HG02798 (cell line): ENCODE measurements at regions not wholly inside any gene's neighbourhood (a gene's known extent, or its start where the extent isn't known, plus 50 kb on each side); places are given as distances from the start of the nearest gene placed in this dataset.
"Not testable (repeated sequence)": the region's sequence is repeated elsewhere in the genome, so short reads cannot be mapped to it uniquely, and the experiment has no call there.

Source experiments
- ATAC-seq: cut with Tn5 transposase; IDR thresholded peaks from one replicate; pipeline ENCODE4 v1.9.1; 2021; ENCODE audit warnings: mild to moderate bottlenecking; ENCODE audit not compliant: unreplicated experiment, poor library complexity

GRCh38 chr6:140041571-140042332, 667.3 kb upstream of the CITED2 start:
- ATAC-seq = no peak

GRCh38 chr6:140041056-140041455, 666.6 kb upstream of the CITED2 start:
- ATAC-seq = no peak

GRCh38 chr6:140040396-140040795, 665.9 kb upstream of the CITED2 start:
- ATAC-seq = no peak

- ATAC-seq = no peak
Measured at GRCh38 chr6:140039364-140039763, 664.9 kb upstream of the CITED2 start.

DNA sequence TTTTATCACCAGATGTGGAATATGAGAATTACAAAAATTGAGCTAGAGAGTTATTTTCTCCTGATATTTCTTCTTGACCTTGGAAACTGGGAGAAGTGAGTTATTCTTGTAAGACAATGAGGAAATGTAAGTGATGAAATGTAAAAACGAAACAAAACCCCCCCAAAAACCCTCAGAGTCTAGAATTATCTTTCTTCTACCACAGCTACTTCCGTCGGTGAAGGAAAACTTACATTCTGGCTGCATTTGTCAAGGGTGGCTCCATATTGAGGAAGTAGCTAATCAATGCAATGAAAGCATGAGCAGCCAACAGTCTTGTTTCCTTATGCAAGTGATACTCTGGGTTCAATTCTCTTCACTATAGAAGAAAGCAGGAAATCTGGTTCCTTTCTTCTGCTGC, 661.7 kb upstream of the CITED2 start:
- no peak for ATAC-seq

DNA sequence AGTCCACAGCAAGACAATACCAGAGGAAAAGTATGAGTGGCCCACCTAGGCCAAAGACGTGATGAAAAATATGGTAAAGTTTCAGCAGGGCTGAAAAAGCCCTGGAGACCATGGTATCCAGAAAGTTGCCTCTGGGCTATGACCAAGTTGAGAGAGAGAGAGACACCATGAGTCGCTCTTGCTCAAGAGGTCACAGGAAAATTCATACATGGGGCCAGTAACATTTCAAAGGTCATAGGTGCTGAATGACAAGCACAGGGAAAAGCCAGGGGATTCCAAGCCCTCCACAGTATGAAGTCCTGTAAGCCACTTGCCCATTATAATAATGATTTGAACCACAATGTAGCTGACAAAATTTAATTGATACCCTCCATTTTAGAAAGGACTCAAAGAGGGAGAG, 657.7 kb upstream of the CITED2 start:
- no peak for ATAC-seq

GRCh38 chr6:140029551-140029950, 655.1 kb upstream of the CITED2 start:
- ATAC-seq = no peak

- ATAC-seq = no peak
Measured at GRCh38 chr6:140027219-140027618, 652.8 kb upstream of the CITED2 start.

DNA sequence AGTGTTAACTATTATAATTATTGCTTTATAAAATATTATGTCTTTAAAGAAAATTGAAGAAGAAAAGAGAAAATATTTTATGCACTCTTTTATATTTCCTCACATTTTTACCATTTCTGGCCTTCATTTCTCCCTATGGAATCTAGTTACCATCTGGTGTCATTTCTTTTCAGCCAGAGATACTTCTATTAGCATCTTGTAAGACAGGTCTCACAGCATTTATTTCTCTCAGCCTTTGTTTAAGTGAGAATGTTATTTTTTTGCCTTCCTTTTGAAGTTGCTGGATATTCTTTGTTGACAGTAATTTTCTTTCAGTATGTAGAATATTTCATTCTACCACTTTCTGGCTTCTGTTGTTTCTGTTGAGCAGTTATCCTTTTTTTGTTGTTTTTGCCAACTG, 652.1 kb upstream of the CITED2 start:
- no peak for ATAC-seq

- no peak for ATAC-seq
Measured at GRCh38 chr6:140025171-140025570, 650.7 kb upstream of the CITED2 start.

DNA sequence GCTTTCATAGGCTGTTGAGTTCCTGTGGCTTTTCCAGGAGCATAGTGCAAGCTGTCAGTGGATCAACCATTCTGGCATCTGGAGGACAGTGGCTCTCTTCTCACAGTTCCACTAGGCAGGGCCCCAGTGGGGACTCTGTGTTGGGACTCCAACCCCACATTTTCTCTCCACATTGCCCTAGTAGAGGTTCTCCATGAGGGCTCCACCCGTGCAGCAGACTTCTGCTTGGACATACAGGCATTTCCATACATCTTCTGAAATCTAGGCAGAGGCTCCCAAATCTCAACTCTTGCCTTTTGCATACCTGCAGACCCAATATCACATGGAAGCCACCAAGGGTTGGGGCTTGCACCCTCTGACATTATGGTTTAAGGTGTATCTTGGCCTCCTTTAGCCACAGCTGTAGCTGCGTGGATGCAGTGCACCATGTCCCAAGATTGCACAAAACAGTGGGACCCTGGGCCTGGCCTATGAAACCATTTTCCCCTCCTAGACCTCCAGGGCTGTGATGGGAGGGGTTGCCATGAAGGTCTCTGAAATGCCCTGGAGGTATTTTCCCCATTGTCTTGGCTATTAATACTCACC, 645.9 kb upstream of the CITED2 start:
- no peak for ATAC-seq

GRCh38 chr6:140018588-140018987, 644.1 kb upstream of the CITED2 start:
- no peak for ATAC-seq

GRCh38 chr6:140017470-140017869, 643.0 kb upstream of the CITED2 start:
- no peak for ATAC-seq

DNA sequence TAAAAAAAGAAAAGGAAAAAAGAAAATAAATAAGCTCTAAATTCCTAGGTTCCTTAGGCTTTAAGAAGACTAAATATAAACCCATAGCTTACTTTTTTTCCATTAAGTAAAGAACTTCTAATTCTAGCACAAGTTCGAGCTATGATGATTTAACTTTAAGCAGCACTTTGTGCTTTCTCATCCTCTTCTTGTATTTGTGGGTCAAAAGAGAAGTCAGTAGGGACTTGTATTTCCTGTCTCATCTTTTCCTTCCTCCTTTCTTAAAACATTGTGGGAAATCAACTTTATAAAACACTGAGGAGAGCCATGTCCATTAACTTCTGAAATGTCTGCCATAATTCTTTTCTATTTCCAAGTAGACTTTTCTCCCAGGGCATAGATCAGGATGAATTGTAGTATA, 637.7 kb upstream of the CITED2 start:
- ATAC-seq = no peak

DNA sequence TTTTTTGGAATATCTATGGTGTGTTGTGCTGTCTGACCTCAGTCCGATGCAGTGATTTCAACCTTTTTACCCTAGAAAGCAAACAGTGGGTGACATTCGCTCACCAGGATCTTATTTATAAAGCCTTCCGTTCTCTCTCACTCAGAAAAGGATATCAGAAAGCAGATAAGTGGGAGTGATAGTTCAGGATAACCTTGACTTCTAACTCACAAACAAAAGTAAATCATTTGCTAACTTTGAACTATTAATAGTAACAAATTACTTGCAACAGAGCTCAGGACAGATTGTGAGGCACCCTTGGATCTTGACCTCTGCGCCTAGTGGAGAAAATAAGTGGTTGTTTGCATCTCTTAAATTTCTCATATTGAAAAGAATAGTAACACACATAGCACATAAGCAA, 637.1 kb upstream of the CITED2 start:
- ATAC-seq = no peak

DNA sequence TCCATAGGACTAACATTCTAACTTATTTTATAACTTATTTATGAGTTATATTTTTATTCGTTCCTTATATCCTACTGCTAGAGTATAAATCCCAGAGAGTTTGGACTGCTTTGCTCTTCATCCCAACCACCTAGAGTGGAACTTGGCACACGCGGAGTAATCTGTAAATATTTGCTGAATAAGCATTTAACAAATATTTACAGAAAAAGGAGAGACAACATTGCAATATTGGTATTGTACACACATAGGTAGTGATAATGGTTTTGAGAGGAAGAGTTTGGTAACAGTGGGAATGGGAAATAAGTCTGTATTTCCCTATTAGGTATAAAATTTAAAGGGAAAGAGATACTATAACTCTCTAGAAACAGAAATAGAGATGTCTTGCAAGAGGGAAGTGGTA, 634.8 kb upstream of the CITED2 start:
- no peak for ATAC-seq

GRCh38 chr6:140007525-140007924, 633.1 kb upstream of the CITED2 start:
- ATAC-seq = no peak

- no peak for ATAC-seq
Measured at GRCh38 chr6:140003217-140003616, 628.8 kb upstream of the CITED2 start.

GRCh38 chr6:140002396-140003022, 628.1 kb upstream of the CITED2 start:
- ATAC-seq = no peak

DNA sequence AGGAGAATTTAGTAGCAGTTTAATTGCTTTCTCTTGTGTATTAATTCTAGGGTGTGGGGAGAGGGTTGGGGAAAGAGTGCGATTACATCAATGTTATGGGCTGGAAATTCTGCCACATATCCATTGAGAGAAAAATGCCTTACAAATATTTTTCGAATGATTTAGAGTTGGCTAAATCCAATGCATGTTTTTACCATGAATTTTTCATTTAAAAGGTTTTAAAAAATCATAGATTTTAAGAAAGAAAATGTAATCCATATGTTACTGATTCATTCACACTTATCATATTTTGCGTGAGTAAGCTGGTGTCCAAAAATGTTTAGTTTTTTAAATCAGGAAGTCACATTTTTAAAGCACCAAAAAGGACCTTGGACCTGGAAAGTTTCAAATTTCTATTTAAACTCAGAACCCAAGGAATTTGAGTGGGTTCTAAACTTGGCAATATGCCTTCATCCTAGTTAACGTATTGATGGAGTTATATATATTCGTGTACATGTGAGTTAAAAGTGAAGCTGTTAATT, 627.4 kb upstream of the CITED2 start:
- no peak for ATAC-seq

DNA sequence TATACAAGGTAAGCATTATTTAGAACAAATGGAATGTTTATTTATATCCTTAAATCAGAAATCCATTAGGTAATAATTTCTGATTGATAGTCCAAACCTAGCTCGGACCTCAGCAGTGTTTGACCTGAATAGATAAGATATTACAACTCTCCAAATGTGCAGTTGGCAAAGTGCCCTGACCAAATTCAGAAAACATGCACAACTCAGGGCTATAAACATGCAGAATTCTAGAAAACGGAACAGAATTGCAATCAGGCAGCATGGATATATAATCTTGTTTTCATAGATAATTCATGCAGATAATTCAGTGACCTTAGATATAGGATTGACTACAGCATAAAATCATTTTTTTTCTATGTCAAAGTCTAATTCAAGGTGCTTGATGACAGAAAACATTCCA, 626.6 kb upstream of the CITED2 start:
- no peak for ATAC-seq

GRCh38 chr6:139999661-140000060, 625.2 kb upstream of the CITED2 start:
- not testable (repeated sequence) for ATAC-seq
